ENCODE measurements at regions not wholly inside any gene's neighbourhood (a gene's known extent, or its start where the extent isn't known, plus 50 kb on each side); places are given as distances from the start of the nearest gene placed in this dataset.

DNA sequence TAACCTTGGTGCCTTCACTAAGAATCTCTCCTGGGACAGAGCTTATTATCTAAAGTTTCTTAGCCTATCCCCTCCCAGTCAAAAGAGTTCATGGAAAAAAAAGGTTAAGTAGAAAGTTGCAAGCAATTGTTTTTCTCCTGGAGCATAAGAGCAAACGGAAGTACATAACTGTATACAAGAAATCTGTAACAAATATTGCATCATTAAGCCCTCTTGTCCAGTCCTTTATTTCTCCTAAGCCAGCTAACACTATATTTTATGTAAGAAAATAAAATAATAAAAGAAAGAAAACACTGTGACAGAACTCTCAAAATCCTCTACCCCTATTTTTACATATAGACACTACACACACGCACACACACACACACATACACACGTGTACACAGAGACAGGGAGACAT, 255.3 kb downstream of the NAF1 start:
- TF ChIP-seq, protein P1, sequence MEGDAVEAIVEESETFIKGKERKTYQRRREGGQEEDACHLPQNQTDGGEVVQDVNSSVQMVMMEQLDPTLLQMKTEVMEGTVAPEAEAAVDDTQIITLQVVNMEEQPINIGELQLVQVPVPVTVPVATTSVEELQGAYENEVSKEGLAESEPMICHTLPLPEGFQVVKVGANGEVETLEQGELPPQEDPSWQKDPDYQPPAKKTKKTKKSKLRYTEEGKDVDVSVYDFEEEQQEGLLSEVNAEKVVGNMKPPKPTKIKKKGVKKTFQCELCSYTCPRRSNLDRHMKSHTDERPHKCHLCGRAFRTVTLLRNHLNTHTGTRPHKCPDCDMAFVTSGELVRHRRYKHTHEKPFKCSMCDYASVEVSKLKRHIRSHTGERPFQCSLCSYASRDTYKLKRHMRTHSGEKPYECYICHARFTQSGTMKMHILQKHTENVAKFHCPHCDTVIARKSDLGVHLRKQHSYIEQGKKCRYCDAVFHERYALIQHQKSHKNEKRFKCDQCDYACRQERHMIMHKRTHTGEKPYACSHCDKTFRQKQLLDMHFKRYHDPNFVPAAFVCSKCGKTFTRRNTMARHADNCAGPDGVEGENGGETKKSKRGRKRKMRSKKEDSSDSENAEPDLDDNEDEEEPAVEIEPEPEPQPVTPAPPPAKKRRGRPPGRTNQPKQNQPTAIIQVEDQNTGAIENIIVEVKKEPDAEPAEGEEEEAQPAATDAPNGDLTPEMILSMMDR (conservative IDR thresholded peaks at IDR 0.05): no peak
- no peak for TF ChIP-seq ZFX (IDR thresholded peaks at IDR 0.05)
